CD14-positive monocyte (primary cell): ENCODE measurements at regions not wholly inside any gene's neighbourhood (a gene's known extent, or its start where the extent isn't known, plus 50 kb on each side); places are given as distances from the start of the nearest gene placed in this dataset.

Experiments used
- DNase-seq, 3 donors: peaks; one replicate each; pipeline ENCODE4 v3.0.0-alpha.2; 2011 to 2022
- H2AFZ ChIP-seq: 2 replicates; pipeline ENCODE4 v1.6.0; 2012; ENCODE audit warnings: mild to moderate bottlenecking, low read depth, low read length, inconsistent platforms; ENCODE audit not compliant: insufficient read depth, poor library complexity, severe bottlenecking
- H3K27ac ChIP-seq, 2 donors: 1 replicate in 1 of 2; 2 replicates in 1 of 2; pipeline ENCODE4 v1.5.1; 2012 to 2013; ENCODE audit warnings: low read length in 2 of 2, control low read depth in 1 of 2, inconsistent platforms in 1 of 2, low read depth in 1 of 2, mild to moderate bottlenecking in 1 of 2
- H3K27me3 ChIP-seq, 2 donors: one replicate each; pipeline versions ENCODE4 v1.6.0 to v1.6.1; 2011 to 2013; ENCODE audit warnings: low read length in 2 of 2; ENCODE audit not compliant: control insufficient read depth in 2 of 2, insufficient read depth in 2 of 2
- H3K36me3 ChIP-seq, 2 donors: replicated peaks in 1 of 2; 1 replicate in 1 of 2; 2 replicates in 1 of 2; pipeline versions ENCODE4 v1.5.1 to v1.6.1; 2012 to 2013; ENCODE audit warnings: low read length in 2 of 2, control low read depth in 1 of 2, inconsistent platforms in 1 of 2, mild to moderate bottlenecking in 1 of 2; ENCODE audit not compliant: insufficient read depth in 2 of 2, control insufficient read depth in 1 of 2
- H3K4me1 ChIP-seq, 2 donors: 1 replicate in 1 of 2; 2 replicates in 1 of 2; pipeline versions ENCODE4 v1.5.1 to v1.6.1; 2012 to 2013; ENCODE audit warnings: low read length in 2 of 2, control low read depth in 1 of 2, inconsistent platforms in 1 of 2, mild to moderate bottlenecking in 1 of 2, moderate library complexity in 1 of 2; ENCODE audit not compliant: insufficient read depth in 2 of 2, control insufficient read depth in 1 of 2
- H3K4me2 ChIP-seq: replicated peaks from 2 replicates; pipeline ENCODE3; 2012; ENCODE audit warnings: low read length, moderate library complexity, mild to moderate bottlenecking; ENCODE audit not compliant: poor library complexity, severe bottlenecking; ENCODE audit errors: extremely low read depth
- H3K4me3 ChIP-seq, 3 experiments: fragments of 200-600 bp in 1 of 3; sonication (generic) in 1 of 3; replicated peaks in 1 of 3; 1 replicate in 2 of 3; 2 replicates in 1 of 3; pipeline ENCODE4 v1.5.1; 2011 to 2013; ENCODE audit warnings: low read length in 3 of 3, mild to moderate bottlenecking in 3 of 3, control low read depth in 2 of 3, low read depth in 2 of 3, inconsistent platforms in 1 of 3, moderate library complexity in 1 of 3
- H3K79me2 ChIP-seq: 2 replicates; pipeline ENCODE4 v1.6.0; 2012; ENCODE audit warnings: mild to moderate bottlenecking, control low read depth, inconsistent platforms, low read length, moderate library complexity; ENCODE audit not compliant: insufficient read depth
- H3K9ac ChIP-seq: 2 replicates; pipeline ENCODE4 v1.6.0; 2017; ENCODE audit warnings: low read length, mild to moderate bottlenecking; ENCODE audit not compliant: insufficient read depth, poor library complexity, severe bottlenecking
- H3K9me3 ChIP-seq, 2 donors: replicated peaks in 1 of 2; 1 replicate in 1 of 2; 2 replicates in 1 of 2; pipeline versions ENCODE4 v1.5.1 to v1.6.1; 2012 to 2013; ENCODE audit warnings: low read length in 2 of 2, control low read depth in 1 of 2; ENCODE audit not compliant: control insufficient read depth in 1 of 2, insufficient read depth in 1 of 2
- H4K20me1 ChIP-seq: 2 replicates; pipeline ENCODE4 v1.6.0; 2012; ENCODE audit warnings: mild to moderate bottlenecking, low read length, control low read depth, moderate library complexity; ENCODE audit not compliant: insufficient read depth
- H3K27ac Mint-ChIP-seq, 7 donors: one replicate each; pipeline ENCODE4 v1.8.0; 2020; ENCODE audit warnings: mild to moderate bottlenecking in 7 of 7, mixed read lengths in 7 of 7, moderate library complexity in 6 of 7, inconsistent platforms in 2 of 7
- H3K27me3 Mint-ChIP-seq, 3 donors: one replicate each; pipeline ENCODE4 v1.8.0; 2021 to 2022; ENCODE audit warnings: low read depth in 3 of 3, mild to moderate bottlenecking in 3 of 3, mixed read lengths in 3 of 3, moderate library complexity in 3 of 3, inconsistent platforms in 1 of 3
- H3K36me3 Mint-ChIP-seq, 2 donors: one replicate each; pipeline ENCODE4 v1.8.0; 2020; ENCODE audit warnings: mixed read lengths in 2 of 2, inconsistent platforms in 1 of 2, mild to moderate bottlenecking in 1 of 2
- H3K4me1 Mint-ChIP-seq: one replicate; pipeline ENCODE4 v1.8.0; 2020; ENCODE audit warnings: mild to moderate bottlenecking, mixed read lengths
- H3K4me3 Mint-ChIP-seq, 2 donors: one replicate each; pipeline ENCODE4 v1.8.0; 2020; ENCODE audit warnings: mild to moderate bottlenecking in 2 of 2, mixed read lengths in 2 of 2, moderate library complexity in 1 of 2
- H3K9me3 Mint-ChIP-seq, 7 donors: one replicate each; pipeline ENCODE4 v1.8.0; 2020 to 2022; ENCODE audit warnings: mixed read lengths in 7 of 7, mild to moderate bottlenecking in 6 of 7, moderate library complexity in 6 of 7, inconsistent platforms in 2 of 7
- WGBS: methylation state at CpG from one replicate; pipeline ENCODE4 v1.1.5; 2013; ENCODE audit warnings: missing lambda C conversion rate; ENCODE audit not compliant: insufficient coverage; 5-methylcytosine and 5-hydroxymethylcytosine counted together
- intact Hi-C, 2 donors: fragments of 100-400 bp; cut with micrococcal nuclease; formaldehyde crosslinking; loops; one replicate each; pipeline versions ENCODE4 v1.15.0 to v1.15.1; 2023
- TF ChIP-seq, protein P1 (sequence below): fragments of 200-600 bp; IDR thresholded peaks from one replicate; pipeline ENCODE4 v1.8.0; 2022; ENCODE audit warnings: antibody characterized with exemption, mild to moderate bottlenecking

GRCh38 chr11:128179512-128179911 is 407.8 kb downstream of the ETS1 start:
- H3K4me1 ChIP-seq = no peaks in the 10 kb centered on the region
- no peaks in the 10 kb centered on the region for H3K79me2 ChIP-seq
- Mint-ChIP-seq H3K4me3 (no peak overlapping the region), H3K36me3 (no peaks in the 10 kb centered on the region), H3K27ac (no peak overlapping the region), H3K4me1 (no peaks in the 10 kb centered on the region), H3K9me3 (peaks cover 0 to 2% (median 0%) of the 10 kb centered on the region in 7 donors), H3K27me3 (no peaks in the 10 kb centered on the region)
- H3K4me3 ChIP-seq = no peak overlapping the region
- H3K27me3 ChIP-seq = no peaks in the 10 kb centered on the region
- no peak overlapping the region for H2AFZ ChIP-seq
- TF ChIP-seq, protein P1, sequence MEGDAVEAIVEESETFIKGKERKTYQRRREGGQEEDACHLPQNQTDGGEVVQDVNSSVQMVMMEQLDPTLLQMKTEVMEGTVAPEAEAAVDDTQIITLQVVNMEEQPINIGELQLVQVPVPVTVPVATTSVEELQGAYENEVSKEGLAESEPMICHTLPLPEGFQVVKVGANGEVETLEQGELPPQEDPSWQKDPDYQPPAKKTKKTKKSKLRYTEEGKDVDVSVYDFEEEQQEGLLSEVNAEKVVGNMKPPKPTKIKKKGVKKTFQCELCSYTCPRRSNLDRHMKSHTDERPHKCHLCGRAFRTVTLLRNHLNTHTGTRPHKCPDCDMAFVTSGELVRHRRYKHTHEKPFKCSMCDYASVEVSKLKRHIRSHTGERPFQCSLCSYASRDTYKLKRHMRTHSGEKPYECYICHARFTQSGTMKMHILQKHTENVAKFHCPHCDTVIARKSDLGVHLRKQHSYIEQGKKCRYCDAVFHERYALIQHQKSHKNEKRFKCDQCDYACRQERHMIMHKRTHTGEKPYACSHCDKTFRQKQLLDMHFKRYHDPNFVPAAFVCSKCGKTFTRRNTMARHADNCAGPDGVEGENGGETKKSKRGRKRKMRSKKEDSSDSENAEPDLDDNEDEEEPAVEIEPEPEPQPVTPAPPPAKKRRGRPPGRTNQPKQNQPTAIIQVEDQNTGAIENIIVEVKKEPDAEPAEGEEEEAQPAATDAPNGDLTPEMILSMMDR = no peak
- no peak overlapping the region for H3K9ac ChIP-seq
- H4K20me1 ChIP-seq = no peaks in the 10 kb centered on the region
- no peaks in the 10 kb centered on the region for H3K9me3 ChIP-seq
- no peaks in the 10 kb centered on the region for H3K36me3 ChIP-seq
- no peak overlapping the region for H3K4me2 ChIP-seq
- intact Hi-C loops = loop anchor here in 1 of 2 donors (10.0 kb wide), 3 partner anchors 455 to 775 kb away; partner anchors contain the start of gene KCNJ1
- DNase-seq = no peak
- H3K27ac ChIP-seq = no peak overlapping the region
- no CpG with 5 or more reads among the region's 1 CpG for WGBS

DNA sequence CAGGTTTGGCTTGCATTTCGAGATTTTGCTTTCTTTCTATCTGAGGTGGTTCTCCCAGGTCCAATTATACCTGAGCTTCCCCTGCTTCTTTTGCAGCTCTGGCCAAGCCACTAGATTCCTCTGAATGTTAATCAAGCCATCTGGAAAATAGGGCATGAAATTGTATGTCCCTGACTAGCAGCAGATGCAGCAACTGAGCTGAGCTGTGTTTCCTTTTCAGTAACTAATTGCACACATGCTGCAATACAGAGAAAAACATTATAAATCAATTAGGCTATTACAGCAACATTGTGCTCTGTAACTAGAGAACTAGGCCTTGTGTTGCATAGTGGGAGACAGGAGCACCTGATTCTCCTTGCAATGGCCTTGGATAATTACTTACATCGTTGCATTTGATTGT is 408.3 kb downstream of the ETS1 start:
- Histone ChIP-seq H3K27ac (no peak overlapping the region), H3K4me1 (no peaks in the 10 kb centered on the region), H3K36me3 (no peaks in the 10 kb centered on the region), H3K9ac (no peak overlapping the region), H2AFZ (no peak overlapping the region), H4K20me1 (no peaks in the 10 kb centered on the region), H3K27me3 (no peaks in the 10 kb centered on the region), H3K4me2 (no peak overlapping the region), H3K4me3 (no peak overlapping the region), H3K9me3 (no peaks in the 10 kb centered on the region), H3K79me2 (no peaks in the 10 kb centered on the region)
- DNase-seq = no peak
- WGBS = 100% methylated on average over 1 of the region's 2 CpGs
- Mint-ChIP-seq H3K27me3 (no peaks in the 10 kb centered on the region), H3K4me1 (no peaks in the 10 kb centered on the region), H3K9me3 (peaks cover 0 to under 1% (median 0%) of the 10 kb centered on the region in 7 donors), H3K27ac (no peak overlapping the region), H3K36me3 (no peaks in the 10 kb centered on the region), H3K4me3 (no peak overlapping the region)
- intact Hi-C loops = loop anchor here in 1 of 2 donors (10.0 kb wide), 3 partner anchors 456 to 776 kb away; partner anchors contain the start of gene KCNJ1
- TF ChIP-seq, protein P1 = no peak
